GM19463 (cell line): ENCODE measurements at regions not wholly inside any gene's neighbourhood (a gene's known extent, or its start where the extent isn't known, plus 50 kb on each side); places are given as distances from the start of the nearest gene placed in this dataset.

Experiments
- ATAC-seq: cut with Tn5 transposase; IDR thresholded peaks from one replicate; pipeline ENCODE4 v1.9.1; 2021; ENCODE audit warnings: mild to moderate bottlenecking, moderate library complexity; ENCODE audit not compliant: unreplicated experiment

- no peak for ATAC-seq
These were observed 77.6 kb upstream of the POMGNT2 start for GRCh38 chr3:43183456-43183855.

DNA sequence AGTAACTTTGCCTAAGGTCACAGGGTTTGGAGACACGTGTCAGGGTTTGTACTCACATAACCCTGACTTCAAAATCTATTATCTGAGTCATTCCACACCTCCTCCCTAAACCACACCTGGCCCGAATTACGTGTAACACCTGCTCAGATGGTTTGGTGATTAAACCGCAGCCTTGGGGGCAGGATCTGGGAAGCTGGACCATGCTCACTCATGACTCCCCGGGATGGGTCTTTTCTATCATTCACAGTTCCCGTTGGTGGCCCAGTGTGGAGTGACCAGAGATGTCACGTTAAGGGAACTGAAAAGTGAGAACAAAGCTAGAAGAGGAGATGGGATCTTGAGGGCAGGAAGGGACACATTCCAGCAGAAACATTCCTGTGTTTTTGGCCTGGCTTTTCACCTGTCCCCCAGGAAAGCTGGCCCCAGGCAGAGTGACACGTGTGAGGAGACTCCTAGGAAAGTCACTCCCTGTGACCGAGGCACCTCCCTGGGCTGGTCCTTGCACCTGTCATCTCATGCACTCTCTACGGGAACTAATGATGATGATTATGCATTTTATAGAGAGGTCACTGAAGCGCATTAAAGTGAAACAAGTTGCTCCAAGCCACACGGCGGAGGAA, 75.4 kb upstream of the POMGNT2 start:
- ATAC-seq: peak; percentile 73

DNA sequence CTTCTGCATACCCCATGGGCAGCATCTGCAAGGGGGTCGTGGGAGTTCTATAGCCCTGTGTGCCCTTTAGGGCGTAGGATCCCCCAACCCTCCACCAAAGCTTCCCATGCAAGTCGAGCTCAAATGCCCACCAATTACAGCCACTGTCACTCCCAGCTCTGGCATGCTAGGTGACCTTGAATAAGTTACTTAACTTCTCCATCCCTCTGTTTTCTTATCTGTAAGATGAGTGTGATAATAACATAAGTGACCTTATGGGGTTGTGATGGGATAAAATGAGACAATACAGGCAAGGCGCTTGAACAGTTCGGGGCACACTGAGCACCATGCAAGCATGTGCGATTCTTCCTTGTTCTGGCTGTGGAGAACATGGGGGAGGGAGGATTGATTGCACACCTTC, 74.8 kb upstream of the POMGNT2 start:
- peak; percentile 5 for ATAC-seq

GRCh38 chr3:43180027-43180426, 74.1 kb upstream of the POMGNT2 start:
- peak; percentile 41 for ATAC-seq

- no peak for ATAC-seq
These were observed 73.0 kb upstream of the POMGNT2 start for GRCh38 chr3:43178891-43179366.

DNA sequence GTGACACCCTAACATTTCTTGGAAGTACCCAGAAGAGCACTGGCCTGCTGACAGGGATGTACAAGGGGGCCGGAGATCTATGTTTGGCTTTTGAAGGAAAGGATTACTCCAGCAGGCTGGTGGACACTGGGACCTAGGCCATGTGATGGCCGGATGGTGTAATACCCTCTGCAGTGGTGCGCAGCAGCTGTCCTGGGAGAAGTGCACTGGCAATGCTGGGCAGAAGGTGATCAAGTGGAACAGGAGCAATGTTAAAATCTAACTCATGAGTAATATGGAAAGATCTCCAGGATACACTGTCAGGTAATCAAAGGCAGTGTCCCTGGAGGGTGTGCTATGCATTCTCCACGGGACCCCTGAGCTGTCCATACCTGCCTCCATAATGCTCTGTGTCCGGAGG, 71.2 kb upstream of the POMGNT2 start:
- ATAC-seq: no peak

- no peak for ATAC-seq
These were observed 70.8 kb upstream of the POMGNT2 start for GRCh38 chr3:43176666-43177065.

- no peak for ATAC-seq
These were observed 69.7 kb upstream of the POMGNT2 start for GRCh38 chr3:43175541-43175940.

- no peak for ATAC-seq
These were observed 68.1 kb upstream of the POMGNT2 start for GRCh38 chr3:43173949-43174348.

GRCh38 chr3:43171748-43172147, 65.9 kb upstream of the POMGNT2 start:
- ATAC-seq: no peak

GRCh38 chr3:43170553-43170952, 64.7 kb upstream of the POMGNT2 start:
- ATAC-seq: no peak

GRCh38 chr3:43169987-43170386, 64.1 kb upstream of the POMGNT2 start:
- ATAC-seq: no peak

DNA sequence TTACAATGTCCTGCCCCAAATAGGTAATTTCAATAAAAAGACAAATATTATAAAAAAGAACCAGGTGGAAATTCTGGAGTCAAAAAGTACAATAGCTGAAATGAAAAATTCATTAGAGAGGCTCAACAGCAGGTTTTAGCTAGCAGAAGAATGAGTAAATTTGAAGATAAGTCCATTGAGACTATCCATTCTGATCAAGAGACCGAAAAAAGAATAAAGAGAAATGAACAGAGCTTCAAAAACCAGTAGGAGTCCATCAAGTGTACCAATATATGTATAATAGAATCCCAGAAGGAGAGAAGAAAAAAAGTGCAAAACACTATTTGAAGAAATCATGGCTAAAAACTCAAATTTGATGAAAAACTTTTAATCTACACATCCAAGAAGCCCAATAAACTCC, 60.5 kb upstream of the POMGNT2 start:
- no peak for ATAC-seq

- no peak for ATAC-seq
These were observed 59.9 kb upstream of the POMGNT2 start for GRCh38 chr3:43165786-43166185.

DNA sequence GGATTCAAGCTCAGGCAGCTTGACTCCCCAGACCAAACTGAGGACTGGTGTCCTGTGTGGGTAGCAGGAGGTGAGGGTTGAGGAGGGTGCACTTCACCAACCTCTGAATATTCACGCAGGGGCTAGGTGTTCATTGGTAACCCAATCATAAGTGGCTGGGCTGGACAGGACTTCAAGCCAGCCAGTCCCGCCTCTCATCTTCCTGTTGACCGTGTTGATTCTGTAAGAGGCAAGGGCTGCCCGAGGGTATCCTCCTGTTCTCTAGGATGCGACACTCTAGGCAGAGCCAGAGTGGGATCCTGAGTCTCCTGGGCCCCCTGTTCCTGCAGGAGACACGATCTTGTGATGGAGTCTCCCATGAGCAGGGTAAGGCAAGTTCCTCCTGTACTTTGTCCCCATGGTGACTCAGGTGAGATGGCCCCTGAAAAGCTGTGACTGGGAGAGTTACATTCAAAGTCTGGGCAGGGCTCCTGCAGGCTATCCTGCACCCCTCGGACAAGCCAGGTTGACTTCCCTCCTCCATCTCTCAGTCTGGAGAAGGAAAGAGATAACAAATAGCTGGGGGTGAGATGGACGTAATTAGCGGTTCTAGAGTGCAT, 58.1 kb upstream of the POMGNT2 start:
- ATAC-seq: no peak

- no peak for ATAC-seq
These were observed 56.6 kb upstream of the POMGNT2 start for GRCh38 chr3:43162230-43163084.

DNA sequence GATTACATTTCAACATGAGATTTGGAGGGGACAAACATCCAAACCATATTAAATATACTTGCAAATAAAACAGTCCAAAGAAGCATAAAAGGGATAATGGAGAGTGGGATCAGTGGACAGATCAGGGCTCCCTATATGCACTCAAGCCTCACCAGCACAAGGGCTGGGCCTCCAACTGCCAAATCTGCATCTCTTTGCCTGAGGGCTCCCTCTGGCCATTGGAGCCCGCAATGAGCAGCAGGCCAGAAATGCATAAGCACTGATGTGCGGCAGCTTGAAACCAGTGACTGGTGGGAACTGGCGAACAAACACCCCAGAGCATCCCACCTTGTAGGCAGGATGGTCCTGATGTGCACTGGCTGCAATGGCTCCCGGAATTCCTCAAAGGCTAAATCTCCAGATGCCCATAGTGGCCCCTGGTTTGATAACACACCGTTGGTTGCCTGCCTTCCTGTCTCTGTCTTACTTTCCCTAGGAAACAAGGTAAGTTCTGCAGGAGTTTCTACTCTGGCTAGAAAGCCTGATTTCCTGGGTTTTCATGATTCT, 55.9 kb upstream of the POMGNT2 start:
- ATAC-seq: no peak

DNA sequence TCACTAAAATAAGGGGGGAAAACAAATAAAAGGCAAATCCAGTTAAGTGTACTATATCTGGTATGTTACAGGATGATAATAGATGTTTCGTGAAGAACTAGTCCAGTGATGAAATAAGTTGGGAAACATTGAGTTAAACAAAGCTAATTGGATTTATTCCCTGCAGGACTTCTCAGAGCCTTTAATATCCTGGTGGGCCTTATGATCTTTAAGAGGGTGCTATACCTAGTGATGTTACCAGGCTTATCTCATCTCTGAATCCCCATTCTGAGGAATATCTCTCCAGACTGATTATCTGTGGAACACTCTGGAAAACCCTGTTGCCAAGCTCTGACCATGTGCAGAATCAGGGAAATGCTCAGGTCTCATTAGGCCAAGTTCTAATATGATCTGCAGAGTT, 54.8 kb upstream of the POMGNT2 start:
- no peak for ATAC-seq

GRCh38 chr3:43159876-43160255, 54.0 kb upstream of the POMGNT2 start:
- ATAC-seq: no peak

- ATAC-seq: no peak
These were observed 53.4 kb upstream of the POMGNT2 start for GRCh38 chr3:43159131-43159875.
